GM12891 (cell line): ENCODE measurements at regions not wholly inside any gene's neighbourhood (a gene's known extent, or its start where the extent isn't known, plus 50 kb on each side); places are given as distances from the start of the nearest gene placed in this dataset.

Experiments
- POLR2A ChIP-seq: IDR thresholded peaks from 2 replicates; pipeline ENCODE4 v1.6.1; 2011; ENCODE audit warnings: low read depth, low read length, control low read depth
- POLR2AphosphoS5 ChIP-seq: IDR thresholded peaks from 2 replicates; pipeline ENCODE4 v1.6.1; 2011; ENCODE audit warnings: low read depth, low read length, control low read depth
- SPI1 ChIP-seq: IDR thresholded peaks from 2 replicates; pipeline ENCODE4 v1.6.1; 2011; ENCODE audit warnings: low read depth, low read length, control low read depth
- TAF1 ChIP-seq: IDR thresholded peaks from 2 replicates; pipeline ENCODE4 v1.6.1; 2011; ENCODE audit warnings: low read depth, low read length, control low read depth

DNA sequence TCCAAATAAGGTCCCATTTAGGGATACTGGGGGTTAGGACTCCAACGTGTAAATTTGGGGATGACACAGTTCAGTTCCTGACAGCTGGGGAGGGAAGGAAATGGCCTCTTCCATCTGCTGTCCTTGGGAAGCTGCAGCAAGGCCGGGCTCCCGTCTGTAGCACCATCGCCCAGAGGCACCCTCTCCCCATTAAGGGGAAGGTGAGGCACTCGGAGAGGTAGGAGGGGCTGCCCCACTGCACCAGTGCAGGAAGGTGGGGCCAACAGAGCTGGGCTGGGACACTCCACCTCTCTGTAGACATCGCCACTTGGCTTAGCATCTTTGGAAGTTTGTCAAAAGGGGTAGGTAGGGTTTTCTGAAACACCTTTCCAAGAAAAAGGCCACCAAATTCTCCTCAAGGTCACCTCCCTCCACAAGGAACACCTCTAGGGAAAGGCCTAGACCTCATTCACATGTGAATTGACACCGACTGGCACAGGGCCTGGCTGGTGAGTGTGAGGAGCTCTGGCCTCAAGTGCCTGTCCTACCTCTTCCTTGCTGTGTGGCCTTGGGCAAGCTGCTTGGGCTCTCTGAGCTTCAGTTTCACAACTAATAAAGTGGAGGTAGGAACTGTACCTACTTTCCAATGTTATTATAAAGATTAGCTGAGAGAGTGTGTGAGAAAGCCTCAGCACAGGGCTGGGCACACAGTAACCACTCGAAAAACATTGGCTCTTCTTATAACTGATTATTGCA lies 75.0 kb upstream of the NEURL1B start:
- no peak for TF ChIP-seq TAF1
- TF ChIP-seq POLR2A, result no peak
- TF ChIP-seq POLR2AphosphoS5, result no peak
- no peak for TF ChIP-seq SPI1
